CD14-positive monocyte (primary cell): ENCODE measurements at regions not wholly inside any gene's neighbourhood (a gene's known extent, or its start where the extent isn't known, plus 50 kb on each side); places are given as distances from the start of the nearest gene placed in this dataset.

ENCODE experiments used
- DNase-seq, 3 donors: peaks; one replicate each; pipeline ENCODE4 v3.0.0-alpha.2; 2011 to 2022
- H2AFZ ChIP-seq: 2 replicates; pipeline ENCODE4 v1.6.0; 2012; ENCODE audit warnings: mild to moderate bottlenecking, low read depth, low read length, inconsistent platforms; ENCODE audit not compliant: insufficient read depth, poor library complexity, severe bottlenecking
- H3K27ac ChIP-seq, 2 donors: 1 replicate in 1 of 2; 2 replicates in 1 of 2; pipeline ENCODE4 v1.5.1; 2012 to 2013; ENCODE audit warnings: low read length in 2 of 2, control low read depth in 1 of 2, inconsistent platforms in 1 of 2, low read depth in 1 of 2, mild to moderate bottlenecking in 1 of 2
- H3K27me3 ChIP-seq, 2 donors: one replicate each; pipeline versions ENCODE4 v1.6.0 to v1.6.1; 2011 to 2013; ENCODE audit warnings: low read length in 2 of 2; ENCODE audit not compliant: control insufficient read depth in 2 of 2, insufficient read depth in 2 of 2
- H3K36me3 ChIP-seq, 2 donors: replicated peaks in 1 of 2; 1 replicate in 1 of 2; 2 replicates in 1 of 2; pipeline versions ENCODE4 v1.5.1 to v1.6.1; 2012 to 2013; ENCODE audit warnings: low read length in 2 of 2, control low read depth in 1 of 2, inconsistent platforms in 1 of 2, mild to moderate bottlenecking in 1 of 2; ENCODE audit not compliant: insufficient read depth in 2 of 2, control insufficient read depth in 1 of 2
- H3K4me1 ChIP-seq, 2 donors: 1 replicate in 1 of 2; 2 replicates in 1 of 2; pipeline versions ENCODE4 v1.5.1 to v1.6.1; 2012 to 2013; ENCODE audit warnings: low read length in 2 of 2, control low read depth in 1 of 2, inconsistent platforms in 1 of 2, mild to moderate bottlenecking in 1 of 2, moderate library complexity in 1 of 2; ENCODE audit not compliant: insufficient read depth in 2 of 2, control insufficient read depth in 1 of 2
- H3K4me2 ChIP-seq: replicated peaks from 2 replicates; pipeline ENCODE3; 2012; ENCODE audit warnings: low read length, moderate library complexity, mild to moderate bottlenecking; ENCODE audit not compliant: poor library complexity, severe bottlenecking; ENCODE audit errors: extremely low read depth
- H3K4me3 ChIP-seq, 3 experiments: fragments of 200-600 bp in 1 of 3; sonication (generic) in 1 of 3; replicated peaks in 1 of 3; 1 replicate in 2 of 3; 2 replicates in 1 of 3; pipeline ENCODE4 v1.5.1; 2011 to 2013; ENCODE audit warnings: low read length in 3 of 3, mild to moderate bottlenecking in 3 of 3, control low read depth in 2 of 3, low read depth in 2 of 3, inconsistent platforms in 1 of 3, moderate library complexity in 1 of 3
- H3K79me2 ChIP-seq: 2 replicates; pipeline ENCODE4 v1.6.0; 2012; ENCODE audit warnings: mild to moderate bottlenecking, control low read depth, inconsistent platforms, low read length, moderate library complexity; ENCODE audit not compliant: insufficient read depth
- H3K9ac ChIP-seq: 2 replicates; pipeline ENCODE4 v1.6.0; 2017; ENCODE audit warnings: low read length, mild to moderate bottlenecking; ENCODE audit not compliant: insufficient read depth, poor library complexity, severe bottlenecking
- H3K9me3 ChIP-seq, 2 donors: replicated peaks in 1 of 2; 1 replicate in 1 of 2; 2 replicates in 1 of 2; pipeline versions ENCODE4 v1.5.1 to v1.6.1; 2012 to 2013; ENCODE audit warnings: low read length in 2 of 2, control low read depth in 1 of 2; ENCODE audit not compliant: control insufficient read depth in 1 of 2, insufficient read depth in 1 of 2
- H4K20me1 ChIP-seq: 2 replicates; pipeline ENCODE4 v1.6.0; 2012; ENCODE audit warnings: mild to moderate bottlenecking, low read length, control low read depth, moderate library complexity; ENCODE audit not compliant: insufficient read depth
- H3K27ac Mint-ChIP-seq, 7 donors: one replicate each; pipeline ENCODE4 v1.8.0; 2020; ENCODE audit warnings: mild to moderate bottlenecking in 7 of 7, mixed read lengths in 7 of 7, moderate library complexity in 6 of 7, inconsistent platforms in 2 of 7
- H3K27me3 Mint-ChIP-seq, 3 donors: one replicate each; pipeline ENCODE4 v1.8.0; 2021 to 2022; ENCODE audit warnings: low read depth in 3 of 3, mild to moderate bottlenecking in 3 of 3, mixed read lengths in 3 of 3, moderate library complexity in 3 of 3, inconsistent platforms in 1 of 3
- H3K36me3 Mint-ChIP-seq, 2 donors: one replicate each; pipeline ENCODE4 v1.8.0; 2020; ENCODE audit warnings: mixed read lengths in 2 of 2, inconsistent platforms in 1 of 2, mild to moderate bottlenecking in 1 of 2
- H3K4me1 Mint-ChIP-seq: one replicate; pipeline ENCODE4 v1.8.0; 2020; ENCODE audit warnings: mild to moderate bottlenecking, mixed read lengths
- H3K4me3 Mint-ChIP-seq, 2 donors: one replicate each; pipeline ENCODE4 v1.8.0; 2020; ENCODE audit warnings: mild to moderate bottlenecking in 2 of 2, mixed read lengths in 2 of 2, moderate library complexity in 1 of 2
- H3K9me3 Mint-ChIP-seq, 7 donors: one replicate each; pipeline ENCODE4 v1.8.0; 2020 to 2022; ENCODE audit warnings: mixed read lengths in 7 of 7, mild to moderate bottlenecking in 6 of 7, moderate library complexity in 6 of 7, inconsistent platforms in 2 of 7
- CTCF ChIP-seq: fragments of 200-600 bp; IDR thresholded peaks from one replicate; pipeline ENCODE4 v1.8.0; 2022; ENCODE audit warnings: antibody characterized with exemption, mild to moderate bottlenecking
- WGBS: methylation state at CpG from one replicate; pipeline ENCODE4 v1.1.5; 2013; ENCODE audit warnings: missing lambda C conversion rate; ENCODE audit not compliant: insufficient coverage; 5-methylcytosine and 5-hydroxymethylcytosine counted together
- intact Hi-C, 2 donors: fragments of 100-400 bp; cut with micrococcal nuclease; formaldehyde crosslinking; loops; one replicate each; pipeline versions ENCODE4 v1.15.0 to v1.15.1; 2023

- Histone ChIP-seq H2AFZ (no peak overlapping the region), H3K9me3 (no peaks in the 10 kb centered on the region), H3K4me3 (no peak overlapping the region), H3K4me2 (no peak overlapping the region), H3K79me2 (no peaks in the 10 kb centered on the region), H3K4me1 (no peaks in the 10 kb centered on the region), H3K27me3 (no peaks in the 10 kb centered on the region), H3K27ac (no peak overlapping the region), H3K36me3 (no peaks in the 10 kb centered on the region), H4K20me1 (no peaks in the 10 kb centered on the region), H3K9ac (no peak overlapping the region)
- Mint-ChIP-seq H3K4me1 (no peaks in the 10 kb centered on the region), H3K36me3 (no peaks in the 10 kb centered on the region), H3K4me3 (no peak overlapping the region), H3K27me3 (no peaks in the 10 kb centered on the region), H3K27ac (no peak overlapping the region), H3K9me3 (peaks cover 0 to 3% (median 2%) of the 10 kb centered on the region in 7 donors)
- intact Hi-C loops, result no loop called here
- no peak for TF ChIP-seq CTCF
- no peak for DNase-seq
- 100% methylated on average over 2 of the region's 3 CpGs for WGBS
Observed at GRCh38 chr7:15743926-15744480, 57.5 kb upstream of the MEOX2 start.

DNA sequence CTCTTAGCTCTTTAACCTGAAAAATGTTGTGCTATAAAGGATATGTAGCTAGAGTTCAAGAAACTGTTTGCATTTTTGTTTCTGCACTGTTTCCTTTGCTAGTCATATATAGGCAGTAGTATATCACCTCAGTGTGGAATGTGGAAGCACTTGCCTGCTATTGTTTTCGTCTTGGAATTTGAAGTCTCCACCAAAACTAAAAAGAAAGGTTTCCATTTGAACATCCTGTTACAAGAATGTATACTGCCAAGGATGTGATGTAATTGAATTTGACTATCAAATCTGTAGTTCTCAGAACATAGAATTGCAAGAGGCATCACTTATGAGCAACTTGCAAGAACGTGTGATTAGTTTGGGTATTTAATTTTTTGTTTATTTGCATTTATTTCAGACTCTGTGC, 51.1 kb upstream of the MEOX2 start:
- no peak overlapping the region for H3K4me2 ChIP-seq
- DNase-seq, result no peak
- H3K27ac ChIP-seq, result no peak overlapping the region
- H3K4me3 Mint-ChIP-seq, result no peak overlapping the region
- no peak overlapping the region for H3K4me3 ChIP-seq
- H3K36me3 Mint-ChIP-seq, result no peaks in the 10 kb centered on the region
- no peaks in the 10 kb centered on the region for H3K79me2 ChIP-seq
- no CpG with 5 or more reads among the region's 2 CpGs for WGBS
- H3K27me3 ChIP-seq, result no peaks in the 10 kb centered on the region
- no peak overlapping the region for H2AFZ ChIP-seq
- H3K36me3 ChIP-seq, result no peaks in the 10 kb centered on the region
- no peak overlapping the region for H3K9ac ChIP-seq
- no peaks in the 10 kb centered on the region for H3K4me1 Mint-ChIP-seq
- no peaks in the 10 kb centered on the region for H3K9me3 ChIP-seq
- no peaks in the 10 kb centered on the region for H4K20me1 ChIP-seq
- H3K4me1 ChIP-seq, result no peaks in the 10 kb centered on the region
- intact Hi-C loops, result no loop called here
- peaks cover 0 to 7% (median 0%) of the 10 kb centered on the region in 7 donors for H3K9me3 Mint-ChIP-seq
- no peaks in the 10 kb centered on the region for H3K27me3 Mint-ChIP-seq
- no peak for TF ChIP-seq CTCF
- H3K27ac Mint-ChIP-seq, result no peak overlapping the region
